Gastrocnemius medialis (tissue), 4 donors: ENCODE measurements at regions not wholly inside any gene's neighbourhood (a gene's known extent, or its start where the extent isn't known, plus 50 kb on each side); places are given as distances from the start of the nearest gene placed in this dataset.

Experiments used
- CTCF ChIP-seq, 5 experiments: fragments of 450-650 bp in 3 of 5; fragments of 200-600 bp in 2 of 5; sonication (generic) in 2 of 5; IDR thresholded peaks in 4 of 5; conservative IDR thresholded peaks in 1 of 5; 1 replicate in 4 of 5; 2 replicates in 1 of 5; pipeline ENCODE4 v1.5.1; 2016 to 2019; ENCODE audit warnings: antibody characterized with exemption in 5 of 5, mild to moderate bottlenecking in 3 of 5, moderate library complexity in 3 of 5
- POLR2A ChIP-seq, 2 donors: fragments of 450-650 bp; IDR thresholded peaks; one replicate each; pipeline ENCODE4 v1.6.1; 2017; ENCODE audit warnings: antibody characterized with exemption in 2 of 2, mild to moderate bottlenecking in 2 of 2, moderate library complexity in 2 of 2

GRCh38 chr7:3207387-3207902 is 93.6 kb upstream of the SDK1 start:
- TF ChIP-seq CTCF (IDR thresholded peaks at IDR 0.05 in 4 of 5, conservative IDR thresholded peaks at IDR 0.05 in 1 of 5) (no peak), POLR2A (IDR thresholded peaks at IDR 0.05) (no peak)
